ENCODE measurements at regions not wholly inside any gene's neighbourhood (a gene's known extent, or its start where the extent isn't known, plus 50 kb on each side); places are given as distances from the start of the nearest gene placed in this dataset.
"Not testable (repeated sequence)": the region's sequence is repeated elsewhere in the genome, so short reads cannot be mapped to it uniquely, and the experiment has no call there.

- DNase-seq (ENCODE audit: low read depth in 1 of 2, low spot score in 1 of 2): no peak
Measured at GRCh38 chr1:9465640-9466039, 73.6 kb upstream of the SLC25A33 start.

GRCh38 chr1:9466780-9467758 lies 72.2 kb upstream of the SLC25A33 start:
- DNase-seq (ENCODE audit: low read depth in 1 of 2, low spot score in 1 of 2): no peak

GRCh38 chr1:9469882-9470281 lies 69.4 kb upstream of the SLC25A33 start:
- DNase-seq (ENCODE audit: low read depth in 1 of 2, low spot score in 1 of 2): not testable (repeated sequence)

- DNase-seq (ENCODE audit: low read depth in 1 of 2, low spot score in 1 of 2): no peak
Measured at GRCh38 chr1:9471679-9472078, 67.6 kb upstream of the SLC25A33 start.

- no peak for DNase-seq (ENCODE audit: low read depth in 1 of 2, low spot score in 1 of 2)
Measured at GRCh38 chr1:9472386-9473031, 66.8 kb upstream of the SLC25A33 start.

GRCh38 chr1:9473032-9473807 lies 66.0 kb upstream of the SLC25A33 start:
- no peak for DNase-seq (ENCODE audit: low read depth in 1 of 2, low spot score in 1 of 2)

- DNase-seq (ENCODE audit: low read depth in 1 of 2, low spot score in 1 of 2): no peak
Measured at GRCh38 chr1:9475061-9475627, 64.1 kb upstream of the SLC25A33 start.

- no peak for DNase-seq (ENCODE audit: low read depth in 1 of 2, low spot score in 1 of 2)
Measured at GRCh38 chr1:9476790-9477463, 62.3 kb upstream of the SLC25A33 start.

GRCh38 chr1:9477535-9477934 lies 61.7 kb upstream of the SLC25A33 start:
- DNase-seq (ENCODE audit: low read depth in 1 of 2, low spot score in 1 of 2): no peak

- no peak for DNase-seq (ENCODE audit: low read depth in 1 of 2, low spot score in 1 of 2)
Measured at GRCh38 chr1:9478021-9478420, 61.2 kb upstream of the SLC25A33 start.

- DNase-seq (ENCODE audit: low read depth in 1 of 2, low spot score in 1 of 2): no peak
Measured at GRCh38 chr1:9481048-9481447, 58.2 kb upstream of the SLC25A33 start.

- no peak for DNase-seq (ENCODE audit: low read depth in 1 of 2, low spot score in 1 of 2)
Measured at GRCh38 chr1:9482403-9482802, 56.9 kb upstream of the SLC25A33 start.

GRCh38 chr1:9482816-9483572 lies 56.3 kb upstream of the SLC25A33 start:
- DNase-seq (ENCODE audit: low read depth in 1 of 2, low spot score in 1 of 2): no peak

GRCh38 chr1:9486466-9487140 lies 52.7 kb upstream of the SLC25A33 start:
- DNase-seq (ENCODE audit: low read depth in 1 of 2, low spot score in 1 of 2): no peak

Data from activated T-helper 1 cell treated with anti-CD3 and anti-CD28 coated beads, Interleukin-2, amount 50 U/mL, for 16 hours (primary cell).